ELF-1 (cell line): ENCODE measurements at regions not wholly inside any gene's neighbourhood (a gene's known extent, or its start where the extent isn't known, plus 50 kb on each side); places are given as distances from the start of the nearest gene placed in this dataset.
"Not testable (repeated sequence)": the region's sequence is repeated elsewhere in the genome, so short reads cannot be mapped to it uniquely, and the experiment has no call there.

Source experiments
- DNase-seq: peaks from one replicate; pipeline ENCODE4 v3.0.0-alpha.2; 2016; ENCODE audit warnings: low read depth, low spot score

DNA sequence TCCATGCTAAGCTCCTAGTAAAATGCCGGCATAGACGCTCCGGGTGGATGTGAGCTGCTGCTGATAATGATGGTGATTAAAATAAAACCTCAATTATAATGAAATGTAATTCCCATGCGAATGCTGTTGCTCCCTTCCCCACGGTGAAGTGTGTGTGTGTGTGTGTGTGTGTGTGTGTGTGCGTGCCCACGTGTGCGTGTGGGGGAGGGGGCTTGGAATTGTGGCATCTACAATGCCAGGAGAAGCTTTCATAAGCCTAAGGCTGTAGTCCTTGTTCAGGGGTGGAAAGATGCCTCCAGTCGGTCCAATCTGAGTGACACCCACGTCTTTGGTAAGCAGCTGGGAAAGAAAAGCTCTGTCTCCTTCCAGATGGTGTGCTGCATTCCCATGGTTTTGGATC lies 137.9 kb downstream of the CDH26 start:
- DNase-seq, result no peak

DNA sequence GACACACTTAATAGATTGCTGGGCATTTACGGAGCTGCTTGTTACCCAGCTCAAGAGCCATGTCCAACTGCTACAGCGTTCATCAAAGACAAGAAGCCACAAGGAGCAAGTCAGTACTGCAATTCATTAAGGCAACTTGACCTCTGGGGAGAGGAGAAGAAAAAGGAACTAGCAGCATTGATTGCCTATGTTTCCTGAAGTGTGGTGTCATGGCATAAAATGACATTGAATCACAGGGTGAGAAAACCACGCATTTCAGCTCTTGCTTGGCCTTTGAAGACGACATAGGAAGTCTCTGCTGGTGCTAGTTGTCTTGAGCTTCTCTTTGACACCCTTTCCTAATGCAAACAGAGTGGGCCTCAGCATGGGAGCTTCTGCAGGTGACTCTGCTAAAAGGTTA lies 139.1 kb downstream of the CDH26 start:
- DNase-seq, result no peak

- no peak for DNase-seq
Measured at GRCh38 chr20:60100780-60101179, 142.6 kb downstream of the CDH26 start.

- no peak for DNase-seq
Measured at GRCh38 chr20:60101201-60101890, 143.1 kb downstream of the CDH26 start.

- DNase-seq, result no peak
Measured at GRCh38 chr20:60101891-60102281, 143.7 kb downstream of the CDH26 start.

DNA sequence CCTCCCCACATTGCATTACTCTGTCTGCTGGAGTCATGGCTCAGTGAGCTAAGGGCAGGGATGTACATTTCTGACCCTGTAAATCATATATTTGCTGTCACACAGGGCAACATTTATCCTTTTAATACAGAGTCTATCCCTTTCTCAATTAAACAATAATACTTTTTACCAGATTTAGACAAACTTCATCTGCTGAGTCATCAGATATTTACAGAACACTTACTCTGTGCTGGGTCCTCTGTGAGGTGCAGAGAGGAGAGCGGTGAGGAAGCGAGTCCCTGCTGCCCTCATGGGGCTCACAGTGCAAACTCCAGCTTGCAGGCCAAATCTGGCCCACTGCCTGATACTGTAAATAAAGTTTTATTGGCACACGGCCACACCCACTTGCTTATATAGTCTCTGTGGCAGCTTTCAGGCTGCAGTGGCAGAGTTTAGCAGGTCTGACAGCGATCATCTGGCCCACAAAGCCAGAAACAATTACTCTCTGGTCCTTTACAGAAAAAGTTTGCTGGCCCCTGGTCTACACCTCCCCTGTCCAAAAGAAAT lies 144.5 kb downstream of the CDH26 start:
- DNase-seq, result peak; percentile 18

DNA sequence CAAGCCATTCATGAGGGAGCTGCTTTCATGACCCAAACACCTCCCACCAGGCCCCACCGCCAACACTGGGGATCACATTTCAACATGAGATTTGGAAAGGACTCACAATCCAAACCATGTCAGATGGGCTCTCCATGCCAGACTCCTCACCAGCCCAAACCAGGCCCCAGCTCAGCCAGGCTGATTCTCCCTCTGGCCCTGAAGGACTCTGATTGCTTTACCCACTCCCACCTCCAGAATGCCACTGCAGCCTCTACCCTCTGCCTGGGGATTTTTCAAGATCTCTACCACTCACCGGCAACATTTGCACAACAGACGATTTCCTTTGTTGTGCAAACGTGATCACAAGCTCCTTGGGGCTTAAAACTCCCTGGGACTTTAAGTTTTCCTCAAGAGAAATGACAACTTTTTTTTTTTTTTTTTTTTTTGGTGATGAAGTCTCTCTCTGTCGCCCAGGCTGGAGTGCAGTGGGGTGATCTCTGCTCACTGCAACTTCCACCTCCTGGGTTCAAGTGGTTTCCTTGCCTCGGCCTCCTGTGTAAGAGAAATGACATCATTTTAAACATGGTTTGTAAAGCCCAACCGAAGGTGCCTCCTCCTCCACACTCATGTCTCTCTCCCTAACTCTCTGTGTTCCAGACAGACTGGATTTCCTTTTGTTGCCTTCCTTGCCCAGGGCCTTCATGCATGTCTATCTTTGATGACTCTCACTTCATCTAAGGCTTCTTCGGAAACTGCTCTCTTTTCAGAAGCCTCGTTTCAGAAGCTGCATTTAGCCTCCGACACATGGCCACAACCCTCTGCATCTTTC lies 147.0 kb downstream of the CDH26 start:
- peak; percentile 87 for DNase-seq

- DNase-seq, result not testable (repeated sequence)
Measured at GRCh38 chr20:60106186-60106585, 148.0 kb downstream of the CDH26 start.

DNA sequence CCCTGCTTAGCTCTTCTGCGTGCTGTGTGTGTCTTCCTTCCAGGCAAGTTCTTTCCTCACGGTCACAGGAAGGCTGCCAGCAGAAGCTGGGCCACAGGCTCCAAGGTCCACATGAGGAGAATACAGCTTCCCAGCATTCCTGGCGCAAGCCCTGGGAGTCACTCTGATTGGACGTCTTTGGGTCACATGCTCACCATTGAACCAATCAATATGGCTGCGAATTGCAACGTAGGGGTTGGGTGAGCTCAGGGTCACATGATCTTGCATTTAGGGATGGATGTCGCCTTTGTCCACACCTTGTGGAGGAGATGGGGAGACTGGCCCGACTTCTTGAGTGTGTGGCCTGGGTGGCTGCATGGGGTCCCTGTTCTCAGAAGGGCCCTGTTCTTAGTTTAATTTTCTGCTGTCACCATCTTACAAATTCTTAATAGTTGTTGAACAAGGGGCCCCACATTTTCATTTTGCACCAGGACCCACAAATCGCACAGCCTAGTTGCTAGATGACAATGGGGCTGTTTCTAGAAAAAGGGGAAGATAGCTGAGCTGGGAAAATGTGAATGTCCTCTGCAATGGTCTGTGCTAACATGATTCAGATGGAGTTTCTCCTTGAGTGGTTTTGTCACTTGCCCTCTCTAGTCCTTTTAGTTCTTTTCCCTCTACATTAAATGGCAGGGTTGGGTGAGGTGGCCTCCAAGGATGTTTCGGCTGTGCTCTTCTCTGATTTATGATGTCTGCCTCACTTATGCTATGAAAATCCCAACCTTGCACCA lies 149.6 kb downstream of the CDH26 start:
- DNase-seq, result no peak

GRCh38 chr20:60108397-60108796 lies 150.2 kb downstream of the CDH26 start:
- DNase-seq, result no peak

DNA sequence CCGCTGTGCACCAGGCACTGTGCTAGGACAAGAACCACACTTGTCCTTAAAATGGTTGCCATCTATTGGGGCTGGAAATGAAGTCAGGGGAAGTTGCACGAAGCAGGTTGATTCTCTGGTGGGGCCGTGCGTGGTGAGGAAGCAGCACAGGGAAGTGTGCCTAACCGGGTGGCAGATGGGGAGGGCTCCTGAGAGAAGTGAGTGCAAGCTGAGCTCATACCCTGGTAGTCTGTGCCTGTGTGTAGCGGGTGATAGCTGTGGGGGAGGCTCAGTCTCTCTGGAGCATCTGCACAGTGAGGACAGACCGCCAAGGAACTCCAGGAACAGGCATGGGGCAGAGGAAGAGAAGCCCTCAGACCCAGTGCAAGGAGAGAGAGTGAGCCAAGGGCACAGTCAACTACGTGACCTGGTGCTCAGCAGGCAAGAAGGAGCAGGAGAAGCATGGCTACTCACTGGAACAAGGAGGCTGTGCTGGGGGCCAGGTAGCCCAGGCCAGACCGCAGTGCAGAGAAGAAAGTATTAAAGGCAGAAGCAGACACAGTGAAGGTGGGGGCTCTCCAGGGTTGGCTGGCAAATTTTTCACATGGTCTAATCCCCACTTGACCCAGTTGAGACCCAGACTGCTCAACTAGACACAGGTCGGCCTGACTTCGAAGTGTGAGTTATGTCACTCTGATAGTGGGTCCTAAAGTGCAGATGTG lies 155.0 kb downstream of the CDH26 start:
- DNase-seq, result no peak

GRCh38 chr20:60113771-60114170 lies 155.5 kb downstream of the CDH26 start:
- no peak for DNase-seq

DNA sequence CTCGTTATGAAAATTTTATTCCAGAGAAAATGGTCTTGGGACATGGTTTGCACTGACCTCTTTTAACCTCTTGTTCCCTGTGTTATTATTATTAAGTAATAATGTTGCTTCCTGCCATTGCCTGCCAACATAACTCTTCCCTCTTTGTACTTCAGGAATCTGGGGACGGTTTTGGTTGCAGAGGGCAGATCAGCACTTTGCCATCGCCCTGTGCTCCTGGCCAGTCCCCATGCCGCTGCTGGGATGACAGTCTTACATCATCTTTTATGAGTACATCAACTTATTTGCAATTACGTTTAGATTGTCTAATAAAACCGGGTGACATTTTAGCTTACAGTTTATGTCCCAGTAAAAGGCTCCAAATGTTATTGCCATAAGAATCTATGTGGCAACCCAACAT lies 157.2 kb downstream of the CDH26 start:
- no peak for DNase-seq

DNA sequence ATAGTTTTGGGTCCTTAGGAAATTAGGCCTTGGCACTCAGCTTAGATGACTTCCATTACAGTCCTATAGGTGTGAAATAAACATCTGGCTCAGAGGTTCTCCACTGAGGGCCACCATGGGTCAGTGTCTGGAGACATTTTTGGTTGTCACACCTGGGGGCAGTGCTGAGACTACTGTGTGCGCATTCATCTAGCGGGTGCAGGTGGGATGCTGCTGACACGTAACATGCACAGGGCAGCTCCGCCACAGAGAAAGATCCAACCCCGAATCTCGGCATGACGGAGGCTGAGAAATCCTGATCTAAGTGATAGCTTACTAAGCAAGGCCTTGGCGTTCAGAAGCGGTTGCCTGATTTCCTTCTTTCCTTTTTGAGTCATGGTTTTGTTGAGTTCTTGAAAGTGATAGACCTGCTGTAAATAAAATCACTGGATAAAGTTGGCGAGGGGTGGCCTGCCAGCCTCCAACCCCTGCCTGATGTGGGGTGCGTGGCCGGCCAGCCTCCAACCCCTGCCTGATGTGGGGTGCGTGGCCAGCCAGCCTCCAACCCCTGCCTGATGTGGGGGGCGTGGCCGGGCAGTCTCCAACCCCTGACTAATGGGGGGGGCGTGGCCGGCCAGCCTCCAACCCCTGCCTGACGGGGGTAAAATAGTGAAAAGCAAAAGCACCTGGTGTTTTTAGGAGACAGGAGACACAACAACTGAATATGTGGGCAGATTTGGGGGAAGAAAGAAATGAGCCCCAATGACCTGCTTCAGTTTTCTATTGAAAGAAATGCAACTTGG lies 158.1 kb downstream of the CDH26 start:
- no peak for DNase-seq

- DNase-seq, result no peak
Measured at GRCh38 chr20:60117065-60117464, 158.8 kb downstream of the CDH26 start.

DNA sequence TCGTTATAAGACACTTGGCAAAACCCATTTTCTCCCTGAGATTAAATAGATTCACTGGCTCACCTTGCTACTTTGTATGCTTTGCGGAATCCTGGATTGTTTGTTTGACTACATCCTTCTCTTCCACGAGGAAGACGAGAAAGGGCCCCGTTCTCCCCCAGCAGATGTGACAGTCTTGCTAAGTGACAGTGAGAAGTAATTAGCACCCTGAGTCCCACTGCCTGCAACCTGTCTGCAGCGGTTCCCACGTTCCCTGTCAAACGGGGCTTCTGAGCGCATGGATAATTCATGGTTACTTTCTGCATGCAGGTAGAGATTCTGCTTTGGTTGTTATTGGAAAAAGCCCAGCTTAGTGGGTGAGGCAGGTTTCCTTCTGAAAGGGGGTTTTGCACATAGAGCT lies 163.7 kb downstream of the CDH26 start:
- DNase-seq, result no peak

DNA sequence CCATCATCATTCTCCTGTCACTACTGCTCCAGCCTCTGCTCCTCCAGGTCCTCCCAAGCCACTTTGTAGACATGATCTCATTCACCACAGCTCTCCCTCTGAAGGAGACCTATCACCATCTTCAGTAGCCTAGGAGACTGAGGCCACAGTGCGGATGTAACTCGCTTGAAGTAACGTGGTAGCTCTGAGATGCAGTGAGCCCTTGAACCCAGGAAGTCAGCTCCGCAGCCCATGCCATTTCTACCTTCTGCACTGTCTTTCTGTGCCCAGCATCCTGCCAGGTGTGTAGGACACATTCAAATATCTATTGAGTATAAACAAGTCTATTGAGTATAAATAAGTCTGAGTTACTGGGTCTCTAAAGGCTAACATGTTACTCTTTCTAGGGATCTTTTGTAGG lies 164.4 kb downstream of the CDH26 start:
- no peak for DNase-seq

GRCh38 chr20:60123096-60123495 lies 164.9 kb downstream of the CDH26 start:
- no peak for DNase-seq

GRCh38 chr20:60123652-60124051 lies 165.4 kb downstream of the CDH26 start:
- DNase-seq, result no peak

GRCh38 chr20:60124776-60125381 lies 166.7 kb downstream of the CDH26 start:
- DNase-seq, result no peak
